GM19463 (cell line): ENCODE measurements at regions not wholly inside any gene's neighbourhood (a gene's known extent, or its start where the extent isn't known, plus 50 kb on each side); places are given as distances from the start of the nearest gene placed in this dataset.

Source experiments
- ATAC-seq: cut with Tn5 transposase; IDR thresholded peaks from one replicate; pipeline ENCODE4 v1.9.1; 2021; ENCODE audit warnings: mild to moderate bottlenecking, moderate library complexity; ENCODE audit not compliant: unreplicated experiment

- ATAC-seq = no peak
Measured at GRCh38 chr10:21212348-21212747, 313.1 kb downstream of the SKIDA1 start.

- ATAC-seq = no peak
Measured at GRCh38 chr10:21209495-21209894, 312.4 kb upstream of the NEBL start.

- ATAC-seq = no peak
Measured at GRCh38 chr10:21208666-21209316, 311.7 kb upstream of the NEBL start.

- ATAC-seq = no peak
Measured at GRCh38 chr10:21207852-21208646, 310.9 kb upstream of the NEBL start.

- ATAC-seq = no peak
Measured at GRCh38 chr10:21205328-21205727, 308.2 kb upstream of the NEBL start.

GRCh38 chr10:21203473-21204107 is 306.5 kb upstream of the NEBL start:
- ATAC-seq = no peak

GRCh38 chr10:21202776-21203462 is 305.8 kb upstream of the NEBL start:
- ATAC-seq = no peak

- no peak for ATAC-seq
Measured at GRCh38 chr10:21199501-21199900, 302.4 kb upstream of the NEBL start.

GRCh38 chr10:21197838-21198237 is 300.7 kb upstream of the NEBL start:
- ATAC-seq = no peak

GRCh38 chr10:21196822-21197395 is 299.8 kb upstream of the NEBL start:
- no peak for ATAC-seq

- no peak for ATAC-seq
Measured at GRCh38 chr10:21195252-21195651, 298.1 kb upstream of the NEBL start.

GRCh38 chr10:21194510-21194993 is 297.4 kb upstream of the NEBL start:
- ATAC-seq = no peak

GRCh38 chr10:21193196-21193595 is 296.1 kb upstream of the NEBL start:
- no peak for ATAC-seq

- ATAC-seq = no peak
Measured at GRCh38 chr10:21191512-21191911, 294.4 kb upstream of the NEBL start.

GRCh38 chr10:21184984-21185383 is 287.9 kb upstream of the NEBL start:
- ATAC-seq = no peak

- ATAC-seq = no peak
Measured at GRCh38 chr10:21184216-21184615, 287.1 kb upstream of the NEBL start.

- ATAC-seq = no peak
Measured at GRCh38 chr10:21183025-21183424, 285.9 kb upstream of the NEBL start.

- ATAC-seq = no peak
Measured at GRCh38 chr10:21181451-21181850, 284.3 kb upstream of the NEBL start.

GRCh38 chr10:21180604-21181003 is 283.5 kb upstream of the NEBL start:
- no peak for ATAC-seq

- ATAC-seq = no peak
Measured at GRCh38 chr10:21176934-21177480, 279.9 kb upstream of the NEBL start.

- ATAC-seq = no peak
Measured at GRCh38 chr10:21175797-21176196, 278.7 kb upstream of the NEBL start.
